ENCODE measurements at regions not wholly inside any gene's neighbourhood (a gene's known extent, or its start where the extent isn't known, plus 50 kb on each side); places are given as distances from the start of the nearest gene placed in this dataset.

DNA sequence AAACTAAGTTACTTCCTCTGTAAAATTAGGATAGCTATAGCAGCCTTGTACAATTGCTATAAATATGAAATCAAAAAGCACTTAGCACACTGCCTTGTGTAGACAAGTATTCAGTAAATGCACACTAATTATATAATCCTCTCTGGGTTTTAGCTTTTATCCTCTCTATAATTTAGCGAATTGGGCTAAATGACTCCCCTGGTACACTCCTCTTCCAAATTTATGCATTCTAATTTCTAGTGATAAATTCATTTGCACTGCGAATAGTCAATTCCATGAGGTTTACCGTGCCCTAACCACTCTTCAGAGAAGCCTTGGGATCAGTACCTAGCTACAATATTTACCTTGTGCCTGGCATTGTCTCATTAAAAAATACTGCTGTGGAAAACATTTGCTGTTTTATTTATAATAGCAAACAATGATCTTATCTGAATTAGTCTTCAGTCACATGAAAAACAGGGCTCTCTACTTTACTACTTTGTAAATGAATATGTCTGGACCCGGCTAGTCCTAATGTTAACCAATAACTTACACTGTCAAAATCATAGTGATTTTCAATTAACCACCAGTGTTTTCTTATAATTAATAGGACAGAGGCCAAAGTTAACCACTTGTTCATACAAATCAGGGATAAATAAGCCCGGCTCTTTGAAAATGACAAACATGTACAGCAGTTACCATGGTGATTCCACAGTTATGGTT is 577.9 kb downstream of the IPMK start:
- WGBS (ENCODE audit: low lambda C conversion rate, missing lambda C conversion rate) = 88% methylated on average over 5 of the region's 5 CpGs

DNA sequence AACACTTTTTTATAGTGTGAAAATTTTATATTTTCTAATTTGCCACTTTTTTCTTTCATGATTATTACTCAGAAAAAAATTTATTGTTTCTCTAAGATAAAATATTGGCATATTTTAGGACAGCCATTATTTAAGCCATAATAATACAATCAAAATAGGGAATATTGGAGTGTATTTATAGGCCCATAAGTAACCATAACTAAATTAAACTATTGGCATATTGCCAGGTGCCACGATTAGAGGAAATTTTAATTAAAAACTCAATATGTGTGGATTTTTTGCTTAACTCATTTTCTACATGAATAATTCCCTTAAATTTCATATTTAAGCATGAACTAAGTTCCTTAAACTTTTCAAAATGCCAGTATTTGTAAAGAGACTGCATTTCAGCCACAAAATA is 587.8 kb downstream of the IPMK start:
- Histone ChIP-seq H3K27ac (no peak overlapping the region), H3K36me3 (replicated peaks; ENCODE audit: insufficient read depth, low read depth) (no peaks in the 10 kb centered on the region), H3K4me2 (no peak overlapping the region), H3K79me2 (no peaks in the 10 kb centered on the region), H3K4me3 (no peak overlapping the region), H3K4me1 (ENCODE audit: insufficient read depth) (no peaks in the 10 kb centered on the region), H3K27me3 (no peaks in the 10 kb centered on the region), H3K9me2 (replicated peaks; ENCODE audit: insufficient read depth) (no peaks in the 10 kb centered on the region), H2AFZ (no peak overlapping the region), H4K20me1 (ENCODE audit: insufficient read depth, poor library complexity, severe bottlenecking) (no peaks in the 10 kb centered on the region), H3K9me3 (ENCODE audit: low read depth) (no peaks in the 10 kb centered on the region)
- no peak for DNase-seq (ENCODE audit: low spot score)
- 82% methylated on average over 1 of the region's 1 CpG for WGBS (ENCODE audit: low lambda C conversion rate, missing lambda C conversion rate)
- TF ChIP-seq, protein P1, sequence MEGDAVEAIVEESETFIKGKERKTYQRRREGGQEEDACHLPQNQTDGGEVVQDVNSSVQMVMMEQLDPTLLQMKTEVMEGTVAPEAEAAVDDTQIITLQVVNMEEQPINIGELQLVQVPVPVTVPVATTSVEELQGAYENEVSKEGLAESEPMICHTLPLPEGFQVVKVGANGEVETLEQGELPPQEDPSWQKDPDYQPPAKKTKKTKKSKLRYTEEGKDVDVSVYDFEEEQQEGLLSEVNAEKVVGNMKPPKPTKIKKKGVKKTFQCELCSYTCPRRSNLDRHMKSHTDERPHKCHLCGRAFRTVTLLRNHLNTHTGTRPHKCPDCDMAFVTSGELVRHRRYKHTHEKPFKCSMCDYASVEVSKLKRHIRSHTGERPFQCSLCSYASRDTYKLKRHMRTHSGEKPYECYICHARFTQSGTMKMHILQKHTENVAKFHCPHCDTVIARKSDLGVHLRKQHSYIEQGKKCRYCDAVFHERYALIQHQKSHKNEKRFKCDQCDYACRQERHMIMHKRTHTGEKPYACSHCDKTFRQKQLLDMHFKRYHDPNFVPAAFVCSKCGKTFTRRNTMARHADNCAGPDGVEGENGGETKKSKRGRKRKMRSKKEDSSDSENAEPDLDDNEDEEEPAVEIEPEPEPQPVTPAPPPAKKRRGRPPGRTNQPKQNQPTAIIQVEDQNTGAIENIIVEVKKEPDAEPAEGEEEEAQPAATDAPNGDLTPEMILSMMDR (IDR thresholded peaks at IDR 0.05; ENCODE audit: poor library complexity) = no peak
- TF ChIP-seq EZH2phosphoT487 (IDR thresholded peaks at IDR 0.05; ENCODE audit: low read depth, severe bottlenecking, unreplicated experiment) (no peak), EZH2 (IDR thresholded peaks at IDR 0.05; ENCODE audit: borderline replicate concordance) (no peak)

More for the DNA sequence above, 577.9 kb downstream of the IPMK start:
- H4K20me1 ChIP-seq (ENCODE audit: insufficient read depth, poor library complexity, severe bottlenecking) = no peaks in the 10 kb centered on the region
- no peak overlapping the region for H3K4me3 ChIP-seq
- H2AFZ ChIP-seq = no peak overlapping the region
- peaks cover 12% of the 10 kb centered on the region for H3K4me1 ChIP-seq (ENCODE audit: insufficient read depth)
- no peaks in the 10 kb centered on the region for H3K9me2 ChIP-seq (replicated peaks; ENCODE audit: insufficient read depth)
- H3K36me3 ChIP-seq (replicated peaks; ENCODE audit: insufficient read depth, low read depth) = no peaks in the 10 kb centered on the region
- no peaks in the 10 kb centered on the region for H3K79me2 ChIP-seq
- no peaks in the 10 kb centered on the region for H3K27me3 ChIP-seq
- no peak for DNase-seq (ENCODE audit: low spot score)
- H3K4me2 ChIP-seq = no peak overlapping the region
- H3K9me3 ChIP-seq (ENCODE audit: low read depth) = no peaks in the 10 kb centered on the region
- TF ChIP-seq EZH2phosphoT487 (IDR thresholded peaks at IDR 0.05; ENCODE audit: low read depth, severe bottlenecking, unreplicated experiment) (no peak), EZH2 (IDR thresholded peaks at IDR 0.05; ENCODE audit: borderline replicate concordance) (no peak)
- TF ChIP-seq, protein P1 (IDR thresholded peaks at IDR 0.05; ENCODE audit: poor library complexity) = no peak
- H3K27ac ChIP-seq = no peak overlapping the region

DNA sequence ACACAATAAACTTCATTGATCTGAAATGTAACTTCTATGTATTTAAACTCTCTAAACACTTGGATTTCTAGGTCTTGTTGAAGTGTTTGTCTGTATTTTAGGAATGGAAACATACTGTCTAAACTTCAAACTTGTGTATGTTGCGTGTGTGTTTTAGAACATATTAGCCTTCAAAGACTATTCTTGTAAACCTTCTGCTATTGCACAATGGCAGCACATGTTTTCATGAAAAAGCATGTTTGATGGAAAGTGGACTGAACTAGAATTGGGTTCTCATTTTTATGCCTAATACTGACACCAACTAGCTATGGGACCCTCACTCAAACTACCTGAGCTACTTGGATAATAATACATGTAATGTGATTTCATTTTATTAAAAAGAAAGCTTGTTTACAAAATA is 592.6 kb downstream of the IPMK start:
- Histone ChIP-seq H2AFZ (no peak overlapping the region), H3K36me3 (replicated peaks; ENCODE audit: insufficient read depth, low read depth) (no peaks in the 10 kb centered on the region), H3K79me2 (no peaks in the 10 kb centered on the region), H4K20me1 (ENCODE audit: insufficient read depth, poor library complexity, severe bottlenecking) (no peaks in the 10 kb centered on the region), H3K4me1 (ENCODE audit: insufficient read depth) (no peaks in the 10 kb centered on the region), H3K27ac (no peak overlapping the region), H3K9me2 (replicated peaks; ENCODE audit: insufficient read depth) (no peaks in the 10 kb centered on the region), H3K27me3 (no peaks in the 10 kb centered on the region), H3K4me2 (no peak overlapping the region), H3K9me3 (ENCODE audit: low read depth) (no peaks in the 10 kb centered on the region), H3K4me3 (no peak overlapping the region)
- 96% methylated on average over 1 of the region's 1 CpG for WGBS (ENCODE audit: low lambda C conversion rate, missing lambda C conversion rate)
- TF ChIP-seq, protein P1 (IDR thresholded peaks at IDR 0.05; ENCODE audit: poor library complexity) = no peak
- TF ChIP-seq EZH2phosphoT487 (IDR thresholded peaks at IDR 0.05; ENCODE audit: low read depth, severe bottlenecking, unreplicated experiment) (no peak), EZH2 (IDR thresholded peaks at IDR 0.05; ENCODE audit: borderline replicate concordance) (no peak)
- DNase-seq (ENCODE audit: low spot score) = no peak

All from hepatocyte (in vitro differentiated cells).